DOHH2 (cell line): ENCODE measurements at regions not wholly inside any gene's neighbourhood (a gene's known extent, or its start where the extent isn't known, plus 50 kb on each side); places are given as distances from the start of the nearest gene placed in this dataset.

Source experiments
- CTCF ChIP-seq: fragments of 200-600 bp; sonication (generic); IDR thresholded peaks from one replicate; pipeline ENCODE4 v1.5.1; 2014; ENCODE audit warnings: antibody characterized with exemption, mild to moderate bottlenecking, low read depth, low read length; ENCODE audit not compliant: poor library complexity, severe bottlenecking
- EZH2phosphoT487 ChIP-seq: fragments of 200-600 bp; sonication (generic); IDR thresholded peaks from 2 replicates; pipeline ENCODE4 v1.6.1; 2017; ENCODE audit warnings: borderline replicate concordance, mild to moderate bottlenecking, antibody characterized with exemption, low read length, moderate library complexity, mixed read lengths

GRCh38 chr7:136302049-136302448 is 324.9 kb upstream of the MTPN start:
- TF ChIP-seq CTCF (no peak), EZH2phosphoT487 (no peak)
